GM18873 (cell line): ENCODE measurements at regions not wholly inside any gene's neighbourhood (a gene's known extent, or its start where the extent isn't known, plus 50 kb on each side); places are given as distances from the start of the nearest gene placed in this dataset.

Source experiments
- ATAC-seq: cut with Tn5 transposase; IDR thresholded peaks from one replicate; pipeline ENCODE4 v1.9.1; 2021; ENCODE audit warnings: mild to moderate bottlenecking, moderate library complexity, moderate number of reproducible peaks; ENCODE audit not compliant: unreplicated experiment, low FRiP score

- no peak for ATAC-seq
Observed at GRCh38 chr6:130666786-130667185, 160.4 kb upstream of the SMLR1 start.

GRCh38 chr6:130670142-130670541 lies 157.1 kb upstream of the SMLR1 start:
- no peak for ATAC-seq

GRCh38 chr6:130671119-130671518 lies 156.1 kb upstream of the SMLR1 start:
- no peak for ATAC-seq

GRCh38 chr6:130671577-130671976 lies 155.6 kb upstream of the SMLR1 start:
- ATAC-seq = no peak

- ATAC-seq = no peak
Observed at GRCh38 chr6:130672153-130672552, 155.1 kb upstream of the SMLR1 start.

GRCh38 chr6:130674604-130675003 lies 152.6 kb upstream of the SMLR1 start:
- no peak for ATAC-seq

GRCh38 chr6:130675072-130675471 lies 152.1 kb upstream of the SMLR1 start:
- ATAC-seq = no peak

GRCh38 chr6:130676077-130676772 lies 151.0 kb upstream of the SMLR1 start:
- no peak for ATAC-seq

DNA sequence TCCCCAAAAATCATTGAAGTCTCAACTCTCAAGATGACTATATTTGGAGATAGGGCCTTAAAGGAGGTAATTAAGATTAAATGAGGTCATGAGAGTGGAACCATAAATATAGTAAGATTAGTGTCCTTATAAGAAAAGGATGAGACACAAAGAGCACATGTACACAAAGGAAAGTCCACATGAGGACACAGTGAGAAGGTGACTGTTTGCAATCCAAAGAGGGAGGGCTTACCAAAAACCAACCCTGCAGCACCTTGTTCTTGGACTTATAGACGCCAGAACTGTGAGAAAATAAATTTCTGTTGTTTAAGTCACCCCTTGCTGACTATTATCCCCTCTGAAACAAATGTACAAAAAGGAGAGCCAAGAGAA lies 150.4 kb upstream of the SMLR1 start:
- ATAC-seq = no peak

GRCh38 chr6:130677312-130677711 lies 149.9 kb upstream of the SMLR1 start:
- ATAC-seq = no peak

DNA sequence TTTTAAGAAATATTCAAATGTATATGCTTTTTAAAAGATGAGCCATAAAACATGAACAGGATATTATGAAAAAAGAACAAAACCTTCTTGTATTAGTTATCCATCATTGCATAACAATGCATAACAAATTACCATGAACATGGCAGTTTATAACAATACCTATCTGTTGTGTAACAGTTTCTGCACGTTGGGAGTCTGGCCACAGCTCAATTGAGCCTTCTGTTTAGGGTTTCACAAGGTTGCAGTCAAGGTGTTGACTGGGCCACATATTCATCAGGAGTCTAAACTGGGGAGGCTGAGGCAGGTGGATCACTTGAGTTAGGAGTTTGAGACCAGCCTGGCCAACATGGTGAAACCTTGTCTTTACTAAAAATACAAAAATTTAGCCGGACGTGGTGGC lies 149.4 kb upstream of the SMLR1 start:
- no peak for ATAC-seq

- ATAC-seq = no peak
Observed at GRCh38 chr6:130679684-130680083, 147.5 kb upstream of the SMLR1 start.

GRCh38 chr6:130680116-130680515 lies 147.1 kb upstream of the SMLR1 start:
- ATAC-seq = no peak

DNA sequence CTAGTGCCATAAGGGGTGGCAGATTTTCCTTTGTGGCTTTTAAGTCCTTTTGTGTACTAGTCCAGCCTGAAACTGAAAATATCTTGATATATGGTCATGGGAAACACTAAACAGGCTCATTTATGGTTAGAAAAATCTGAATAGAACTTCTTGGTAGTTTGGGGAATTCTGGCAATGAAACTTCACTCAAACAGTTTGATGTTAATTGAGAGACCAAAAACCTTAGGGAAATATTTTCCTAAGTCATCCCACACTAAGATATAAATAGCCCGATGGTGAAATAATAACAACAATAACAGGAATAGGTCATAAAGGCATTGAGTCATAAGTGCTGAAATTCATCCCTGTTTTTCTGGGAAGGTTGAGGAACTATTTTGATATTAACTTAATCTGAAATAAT lies 146.2 kb upstream of the SMLR1 start:
- ATAC-seq = no peak

DNA sequence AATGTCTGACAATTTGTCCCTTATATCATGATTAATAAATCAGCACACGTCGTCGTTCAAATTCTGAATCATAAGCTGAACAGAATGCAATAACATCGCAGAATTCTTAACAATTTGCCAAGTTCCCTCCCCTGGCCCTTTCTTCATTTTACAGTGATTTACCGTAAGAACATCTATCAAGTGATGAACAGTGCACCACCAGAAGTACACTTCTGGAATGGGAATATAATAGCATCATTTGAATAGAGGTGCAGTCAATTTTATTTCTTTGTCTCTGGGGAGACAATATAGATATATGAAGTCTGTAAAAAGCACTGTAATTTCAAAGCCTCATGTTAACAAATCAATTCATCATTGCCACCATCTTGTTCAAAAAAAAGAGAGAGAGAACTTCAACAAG lies 145.1 kb upstream of the SMLR1 start:
- no peak for ATAC-seq

DNA sequence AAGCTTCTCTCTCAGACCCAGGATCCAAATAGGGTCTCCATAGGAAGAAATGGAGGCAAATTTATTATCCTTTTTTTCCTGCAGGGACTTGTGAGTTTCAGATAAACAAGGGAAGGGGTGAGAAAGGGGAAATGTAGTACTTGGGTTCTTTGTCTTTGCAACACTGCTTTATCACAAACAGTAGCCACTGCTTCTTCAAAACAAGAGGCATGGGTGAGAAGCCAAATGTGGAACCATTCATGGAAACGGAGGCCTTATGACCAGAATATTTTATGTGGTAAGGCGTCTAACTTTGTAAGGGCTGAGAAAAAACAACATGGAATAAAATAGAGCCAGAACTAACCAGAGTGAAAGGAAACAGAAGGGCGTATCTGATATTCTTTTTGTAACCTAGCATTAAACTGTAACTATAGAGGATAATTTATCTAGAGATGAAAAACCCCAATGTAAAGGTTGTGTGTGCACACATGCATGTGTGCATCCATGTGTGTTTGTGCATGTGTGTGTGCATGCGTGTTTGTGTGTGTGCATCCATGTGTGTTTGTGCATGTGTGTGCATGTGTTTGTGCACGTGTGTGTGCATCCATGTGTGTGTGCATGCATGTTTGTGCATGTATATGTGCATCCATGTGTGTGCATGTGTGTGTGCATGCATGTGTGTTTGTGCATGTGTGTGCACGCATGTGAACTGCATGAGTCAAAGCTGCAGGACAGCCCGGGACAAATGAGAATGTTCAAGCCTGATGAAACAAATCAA lies 143.3 kb upstream of the SMLR1 start:
- ATAC-seq = no peak

DNA sequence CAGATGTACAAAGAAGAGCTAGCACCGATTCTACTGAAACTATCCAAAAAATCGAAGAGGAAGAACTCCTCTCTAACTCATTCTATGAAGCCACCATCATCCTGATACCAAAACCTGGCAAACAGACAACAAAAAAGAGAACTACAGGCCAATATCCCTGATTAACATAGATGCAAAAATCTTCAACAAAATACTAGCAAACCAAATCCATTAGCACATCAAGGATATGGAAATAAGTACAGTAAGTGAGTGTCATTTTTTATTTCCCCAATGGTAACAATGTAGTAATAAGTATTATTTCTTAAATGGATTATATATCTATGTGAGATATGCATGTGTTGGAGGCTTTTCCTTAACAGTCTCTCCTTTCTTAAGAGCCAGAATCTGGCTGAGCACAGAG lies 134.5 kb upstream of the SMLR1 start:
- ATAC-seq = no peak

GRCh38 chr6:130693944-130694343 lies 133.3 kb upstream of the SMLR1 start:
- no peak for ATAC-seq

DNA sequence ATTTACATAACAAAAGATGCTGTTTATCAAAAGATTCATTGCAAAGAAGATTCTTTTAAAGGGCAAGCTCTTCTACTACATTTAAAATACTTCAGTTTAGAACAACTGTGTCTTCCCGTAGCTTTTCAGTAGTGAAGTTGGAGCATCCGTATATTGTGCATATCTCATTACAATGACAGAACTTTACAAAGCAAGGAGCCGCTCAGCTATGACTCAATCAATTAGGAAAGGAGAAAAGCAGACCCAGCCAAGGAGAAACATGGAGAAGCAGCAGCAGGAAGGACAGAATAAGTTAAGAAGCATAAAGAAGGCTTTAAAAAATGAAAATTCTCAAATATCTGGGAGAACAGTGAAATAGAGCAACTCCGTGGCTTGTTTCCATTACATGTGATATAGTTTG lies 132.6 kb upstream of the SMLR1 start:
- no peak for ATAC-seq

- ATAC-seq = no peak
Observed at GRCh38 chr6:130696806-130697205, 130.4 kb upstream of the SMLR1 start.

GRCh38 chr6:130697271-130697994 lies 129.8 kb upstream of the SMLR1 start:
- peak; percentile 42 for ATAC-seq
